Thyroid gland (tissue), 4 donors: ENCODE measurements at regions not wholly inside any gene's neighbourhood (a gene's known extent, or its start where the extent isn't known, plus 50 kb on each side); places are given as distances from the start of the nearest gene placed in this dataset.

Experiments
- DNase-seq, 2 donors: peaks; one replicate each; pipeline ENCODE4 v3.0.0-alpha.2; 2019
- H3K27ac ChIP-seq, 3 donors: fragments of 200-600 bp; sonication (generic); 1 replicate in 2 of 3; 2 replicates in 1 of 3; pipeline ENCODE4 v1.5.1; 2016 to 2019; ENCODE audit warnings: mild to moderate bottlenecking in 1 of 3, moderate library complexity in 1 of 3
- H3K27me3 ChIP-seq: fragments of 200-600 bp; sonication (generic); one replicate; pipeline ENCODE4 v1.5.1; 2019
- H3K36me3 ChIP-seq, 2 donors: fragments of 200-600 bp; sonication (generic); one replicate each; pipeline ENCODE4 v1.5.1; 2016 to 2019
- H3K4me1 ChIP-seq, 2 donors: fragments of 200-600 bp; sonication (generic); one replicate each; pipeline ENCODE4 v1.5.1; 2017 to 2019
- H3K4me3 ChIP-seq, 3 donors: fragments of 200-600 bp; sonication (generic); replicated peaks in 1 of 3; 1 replicate in 2 of 3; 2 replicates in 1 of 3; pipeline ENCODE4 v1.5.1; 2016; ENCODE audit warnings: mild to moderate bottlenecking in 1 of 3
- H3K9me3 ChIP-seq: fragments of 200-600 bp; sonication (generic); one replicate; pipeline ENCODE4 v1.5.1; 2017
- CTCF ChIP-seq, 6 experiments: fragments of 200-600 bp in 3 of 6; fragments of 450-650 bp in 3 of 6; sonication (generic) in 3 of 6; IDR thresholded peaks; one replicate each; pipeline ENCODE4 v1.5.1; 2016 to 2019; ENCODE audit warnings: antibody characterized with exemption in 6 of 6, mild to moderate bottlenecking in 2 of 6, inconsistent platforms in 1 of 6, moderate library complexity in 1 of 6
- POLR2A ChIP-seq, 2 donors: fragments of 450-650 bp; IDR thresholded peaks; one replicate each; pipeline ENCODE4 v1.6.1; 2017; ENCODE audit warnings: antibody characterized with exemption in 2 of 2, mild to moderate bottlenecking in 2 of 2, moderate library complexity in 1 of 2
- WGBS, 2 donors: methylation state at CpG; one replicate each; pipeline ENCODE4 v1.1.5; 2017; 5-methylcytosine and 5-hydroxymethylcytosine counted together
- intact Hi-C: fragments of 100-400 bp; cut with DNase I; formaldehyde crosslinking; loops from one replicate; pipeline ENCODE4 v1.15.1; 2023

GRCh38 chr4:147349193-147349592, 131.7 kb upstream of the EDNRA start:
- Histone ChIP-seq H3K9me3 (no peaks in the 10 kb centered on the region), H3K36me3 (no peaks in the 10 kb centered on the region), H3K27me3 (no peaks in the 10 kb centered on the region), H3K4me1 (no peaks in the 10 kb centered on the region), H3K27ac (no peak overlapping the region), H3K4me3 (no peak overlapping the region)
- no peak for DNase-seq
- whole genome bisulfite sequencing, 2 donors: 72 to 74% methylated on average over 3 of the region's 3 CpGs
- no peak for TF ChIP-seq POLR2A (IDR thresholded peaks at IDR 0.05)
- TF ChIP-seq CTCF (IDR thresholded peaks at IDR 0.05): no peak
- intact Hi-C loops: no loop called here

- no peak for DNase-seq
- H3K36me3 ChIP-seq: no peaks in the 10 kb centered on the region
- H3K9me3 ChIP-seq: no peaks in the 10 kb centered on the region
- no peak overlapping the region for H3K4me3 ChIP-seq
- intact Hi-C loops: no loop called here
- 97 to 98% methylated on average over 5 of the region's 5 CpGs for WGBS, 2 donors
- no peaks in the 10 kb centered on the region for H3K4me1 ChIP-seq
- no peak overlapping the region for H3K27ac ChIP-seq
- no peak for TF ChIP-seq CTCF (IDR thresholded peaks at IDR 0.05)
- TF ChIP-seq POLR2A (IDR thresholded peaks at IDR 0.05): no peak
- H3K27me3 ChIP-seq: no peaks in the 10 kb centered on the region
These were observed 129.7 kb upstream of the EDNRA start for GRCh38 chr4:147351083-147351787.

- H3K27ac ChIP-seq: no peak overlapping the region
- H3K4me1 ChIP-seq: no peaks in the 10 kb centered on the region
- no peaks in the 10 kb centered on the region for H3K27me3 ChIP-seq
- 72 to 75% methylated on average over 1 of the region's 1 CpG for WGBS, 2 donors
- no peak for DNase-seq
- TF ChIP-seq CTCF (IDR thresholded peaks at IDR 0.05) (no peak), POLR2A (IDR thresholded peaks at IDR 0.05) (no peak)
- intact Hi-C loops: no loop called here
- H3K4me3 ChIP-seq: no peak overlapping the region
- H3K36me3 ChIP-seq: no peaks in the 10 kb centered on the region
- H3K9me3 ChIP-seq: no peaks in the 10 kb centered on the region
These were observed 126.7 kb upstream of the EDNRA start for GRCh38 chr4:147354237-147354636.

- no peaks in the 10 kb centered on the region for H3K36me3 ChIP-seq
- no peaks in the 10 kb centered on the region for H3K4me1 ChIP-seq
- intact Hi-C loops: no loop called here
- no peak for DNase-seq
- no peak for TF ChIP-seq CTCF (IDR thresholded peaks at IDR 0.05)
- no peak for TF ChIP-seq POLR2A (IDR thresholded peaks at IDR 0.05)
- H3K4me3 ChIP-seq: no peak overlapping the region
- WGBS, 2 donors: 65 to 72% methylated on average over 3 of the region's 3 CpGs
- no peaks in the 10 kb centered on the region for H3K9me3 ChIP-seq
- no peak overlapping the region for H3K27ac ChIP-seq
- H3K27me3 ChIP-seq: no peaks in the 10 kb centered on the region
These were observed 125.8 kb upstream of the EDNRA start for GRCh38 chr4:147355032-147355656.

GRCh38 chr4:147355847-147356246, 125.0 kb upstream of the EDNRA start:
- no peaks in the 10 kb centered on the region for H3K9me3 ChIP-seq
- H3K27me3 ChIP-seq: no peaks in the 10 kb centered on the region
- no peaks in the 10 kb centered on the region for H3K36me3 ChIP-seq
- no peak overlapping the region for H3K4me3 ChIP-seq
- intact Hi-C loops: no loop called here
- no peak overlapping the region for H3K27ac ChIP-seq
- TF ChIP-seq CTCF (IDR thresholded peaks at IDR 0.05) (no peak), POLR2A (IDR thresholded peaks at IDR 0.05) (no peak)
- WGBS, 2 donors: 79 to 94% methylated on average over 1 of the region's 1 CpG
- H3K4me1 ChIP-seq: no peaks in the 10 kb centered on the region
- no peak for DNase-seq
